ENCODE measurements at regions not wholly inside any gene's neighbourhood (a gene's known extent, or its start where the extent isn't known, plus 50 kb on each side); places are given as distances from the start of the nearest gene placed in this dataset.

DNA sequence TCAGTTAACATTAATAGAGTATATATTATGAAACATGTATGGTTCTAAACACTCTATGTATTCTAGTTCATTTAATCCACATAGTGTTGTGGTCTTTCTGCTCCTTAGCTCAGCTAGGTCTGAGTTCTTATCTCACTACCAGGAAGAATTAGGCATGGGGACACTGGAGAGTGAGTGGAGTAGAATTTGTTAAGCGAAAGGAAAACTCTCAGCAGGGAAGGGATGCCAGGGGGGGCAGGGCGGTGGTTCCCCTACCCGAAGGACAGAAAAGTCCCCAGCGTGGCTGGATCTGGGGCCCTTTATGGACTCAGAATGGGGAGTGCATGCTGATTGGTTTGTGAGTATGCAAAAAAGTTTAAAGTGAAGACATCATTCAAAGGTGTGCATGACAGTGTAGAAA is 727.5 kb downstream of the TBC1D32 start (continued):
- TF ChIP-seq, protein P1, sequence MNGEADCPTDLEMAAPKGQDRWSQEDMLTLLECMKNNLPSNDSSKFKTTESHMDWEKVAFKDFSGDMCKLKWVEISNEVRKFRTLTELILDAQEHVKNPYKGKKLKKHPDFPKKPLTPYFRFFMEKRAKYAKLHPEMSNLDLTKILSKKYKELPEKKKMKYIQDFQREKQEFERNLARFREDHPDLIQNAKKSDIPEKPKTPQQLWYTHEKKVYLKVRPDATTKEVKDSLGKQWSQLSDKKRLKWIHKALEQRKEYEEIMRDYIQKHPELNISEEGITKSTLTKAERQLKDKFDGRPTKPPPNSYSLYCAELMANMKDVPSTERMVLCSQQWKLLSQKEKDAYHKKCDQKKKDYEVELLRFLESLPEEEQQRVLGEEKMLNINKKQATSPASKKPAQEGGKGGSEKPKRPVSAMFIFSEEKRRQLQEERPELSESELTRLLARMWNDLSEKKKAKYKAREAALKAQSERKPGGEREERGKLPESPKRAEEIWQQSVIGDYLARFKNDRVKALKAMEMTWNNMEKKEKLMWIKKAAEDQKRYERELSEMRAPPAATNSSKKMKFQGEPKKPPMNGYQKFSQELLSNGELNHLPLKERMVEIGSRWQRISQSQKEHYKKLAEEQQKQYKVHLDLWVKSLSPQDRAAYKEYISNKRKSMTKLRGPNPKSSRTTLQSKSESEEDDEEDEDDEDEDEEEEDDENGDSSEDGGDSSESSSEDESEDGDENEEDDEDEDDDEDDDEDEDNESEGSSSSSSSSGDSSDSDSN (IDR thresholded peaks at IDR 0.05; ENCODE audit: borderline replicate concordance in 1 of 2, low read depth in 2 of 2, low read length in 2 of 2): no peak
- TF ChIP-seq ETS2 (tag; IDR thresholded peaks at IDR 0.05; ENCODE audit: borderline replicate concordance, poor library complexity, severe bottlenecking) (no peak), SAP30 (IDR thresholded peaks at IDR 0.05; ENCODE audit: borderline replicate concordance, insufficient read depth, low read depth, low read length, poor library complexity, severe bottlenecking) (no peak), TBP (optimal IDR thresholded peaks at IDR 0.05; ENCODE audit: low read depth, low read length) (no peak)
- TF ChIP-seq, protein P2, sequence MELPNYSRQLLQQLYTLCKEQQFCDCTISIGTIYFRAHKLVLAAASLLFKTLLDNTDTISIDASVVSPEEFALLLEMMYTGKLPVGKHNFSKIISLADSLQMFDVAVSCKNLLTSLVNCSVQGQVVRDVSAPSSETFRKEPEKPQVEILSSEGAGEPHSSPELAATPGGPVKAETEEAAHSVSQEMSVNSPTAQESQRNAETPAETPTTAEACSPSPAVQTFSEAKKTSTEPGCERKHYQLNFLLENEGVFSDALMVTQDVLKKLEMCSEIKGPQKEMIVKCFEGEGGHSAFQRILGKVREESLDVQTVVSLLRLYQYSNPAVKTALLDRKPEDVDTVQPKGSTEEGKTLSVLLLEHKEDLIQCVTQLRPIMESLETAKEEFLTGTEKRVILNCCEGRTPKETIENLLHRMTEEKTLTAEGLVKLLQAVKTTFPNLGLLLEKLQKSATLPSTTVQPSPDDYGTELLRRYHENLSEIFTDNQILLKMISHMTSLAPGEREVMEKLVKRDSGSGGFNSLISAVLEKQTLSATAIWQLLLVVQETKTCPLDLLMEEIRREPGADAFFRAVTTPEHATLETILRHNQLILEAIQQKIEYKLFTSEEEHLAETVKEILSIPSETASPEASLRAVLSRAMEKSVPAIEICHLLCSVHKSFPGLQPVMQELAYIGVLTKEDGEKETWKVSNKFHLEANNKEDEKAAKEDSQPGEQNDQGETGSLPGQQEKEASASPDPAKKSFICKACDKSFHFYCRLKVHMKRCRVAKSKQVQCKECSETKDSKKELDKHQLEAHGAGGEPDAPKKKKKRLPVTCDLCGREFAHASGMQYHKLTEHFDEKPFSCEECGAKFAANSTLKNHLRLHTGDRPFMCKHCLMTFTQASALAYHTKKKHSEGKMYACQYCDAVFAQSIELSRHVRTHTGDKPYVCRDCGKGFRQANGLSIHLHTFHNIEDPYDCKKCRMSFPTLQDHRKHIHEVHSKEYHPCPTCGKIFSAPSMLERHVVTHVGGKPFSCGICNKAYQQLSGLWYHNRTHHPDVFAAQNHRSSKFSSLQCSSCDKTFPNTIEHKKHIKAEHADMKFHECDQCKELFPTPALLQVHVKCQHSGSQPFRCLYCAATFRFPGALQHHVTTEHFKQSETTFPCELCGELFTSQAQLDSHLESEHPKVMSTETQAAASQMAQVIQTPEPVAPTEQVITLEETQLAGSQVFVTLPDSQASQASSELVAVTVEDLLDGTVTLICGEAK (IDR thresholded peaks at IDR 0.05): no peak
- TF ChIP-seq, protein P2 (CRISPR knock-in tag; IDR thresholded peaks at IDR 0.05): no peak
- TF ChIP-seq, protein P3, sequence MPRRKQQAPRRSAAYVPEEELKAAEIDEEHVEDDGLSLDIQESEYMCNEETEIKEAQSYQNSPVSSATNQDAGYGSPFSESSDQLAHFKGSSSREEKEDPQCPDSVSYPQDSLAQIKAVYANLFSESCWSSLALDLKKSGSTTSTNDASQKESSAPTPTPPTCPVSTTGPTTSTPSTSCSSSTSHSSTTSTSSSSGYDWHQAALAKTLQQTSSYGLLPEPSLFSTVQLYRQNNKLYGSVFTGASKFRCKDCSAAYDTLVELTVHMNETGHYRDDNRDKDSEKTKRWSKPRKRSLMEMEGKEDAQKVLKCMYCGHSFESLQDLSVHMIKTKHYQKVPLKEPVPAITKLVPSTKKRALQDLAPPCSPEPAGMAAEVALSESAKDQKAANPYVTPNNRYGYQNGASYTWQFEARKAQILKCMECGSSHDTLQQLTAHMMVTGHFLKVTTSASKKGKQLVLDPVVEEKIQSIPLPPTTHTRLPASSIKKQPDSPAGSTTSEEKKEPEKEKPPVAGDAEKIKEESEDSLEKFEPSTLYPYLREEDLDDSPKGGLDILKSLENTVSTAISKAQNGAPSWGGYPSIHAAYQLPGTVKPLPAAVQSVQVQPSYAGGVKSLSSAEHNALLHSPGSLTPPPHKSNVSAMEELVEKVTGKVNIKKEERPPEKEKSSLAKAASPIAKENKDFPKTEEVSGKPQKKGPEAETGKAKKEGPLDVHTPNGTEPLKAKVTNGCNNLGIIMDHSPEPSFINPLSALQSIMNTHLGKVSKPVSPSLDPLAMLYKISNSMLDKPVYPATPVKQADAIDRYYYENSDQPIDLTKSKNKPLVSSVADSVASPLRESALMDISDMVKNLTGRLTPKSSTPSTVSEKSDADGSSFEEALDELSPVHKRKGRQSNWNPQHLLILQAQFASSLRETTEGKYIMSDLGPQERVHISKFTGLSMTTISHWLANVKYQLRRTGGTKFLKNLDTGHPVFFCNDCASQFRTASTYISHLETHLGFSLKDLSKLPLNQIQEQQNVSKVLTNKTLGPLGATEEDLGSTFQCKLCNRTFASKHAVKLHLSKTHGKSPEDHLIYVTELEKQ (CRISPR knock-in tag; IDR thresholded peaks at IDR 0.05): no peak
